ENCODE measurements at regions not wholly inside any gene's neighbourhood (a gene's known extent, or its start where the extent isn't known, plus 50 kb on each side); places are given as distances from the start of the nearest gene placed in this dataset.

DNA sequence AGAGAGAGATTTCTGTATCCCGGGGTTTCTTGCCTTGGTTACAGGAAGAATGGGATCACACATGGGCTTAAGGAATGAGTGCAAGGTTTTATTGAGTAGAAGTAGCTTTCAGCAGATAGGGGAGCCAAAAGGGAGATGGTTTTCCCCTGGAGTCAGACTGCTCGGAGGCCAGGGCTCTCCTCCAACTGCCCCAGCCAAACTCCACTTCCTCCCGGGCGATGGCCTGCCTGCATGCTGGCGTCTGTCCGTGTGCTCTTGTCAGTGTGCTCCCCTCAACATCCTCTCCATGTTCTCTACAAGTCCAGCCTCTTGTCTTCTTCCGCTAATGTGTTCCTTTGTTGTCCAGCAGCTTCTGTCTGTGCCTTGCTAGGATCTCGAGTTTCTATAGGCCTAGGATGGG, 421.3 kb upstream of the ADGRL2 start:
- no peak for DNase-seq

DNA sequence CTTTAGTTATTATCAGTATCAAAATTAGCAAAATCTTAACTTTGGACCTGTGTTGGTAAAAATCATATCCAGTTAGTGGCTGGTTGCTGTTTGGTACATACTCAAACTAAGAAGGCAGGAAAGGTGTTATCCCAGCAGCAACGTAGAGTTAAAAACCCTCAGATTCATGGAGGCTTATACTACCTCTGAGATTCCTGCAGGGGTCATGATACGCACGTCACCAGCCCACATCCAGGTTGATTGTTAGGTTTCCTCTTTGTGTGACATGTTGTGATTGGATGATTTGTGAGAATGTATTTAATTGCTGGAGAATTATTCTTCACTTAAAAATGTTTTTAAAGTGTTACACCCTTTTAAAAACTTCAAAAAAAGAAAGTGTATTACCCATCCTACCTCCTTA, 423.3 kb upstream of the ADGRL2 start:
- no peak for DNase-seq

DNA sequence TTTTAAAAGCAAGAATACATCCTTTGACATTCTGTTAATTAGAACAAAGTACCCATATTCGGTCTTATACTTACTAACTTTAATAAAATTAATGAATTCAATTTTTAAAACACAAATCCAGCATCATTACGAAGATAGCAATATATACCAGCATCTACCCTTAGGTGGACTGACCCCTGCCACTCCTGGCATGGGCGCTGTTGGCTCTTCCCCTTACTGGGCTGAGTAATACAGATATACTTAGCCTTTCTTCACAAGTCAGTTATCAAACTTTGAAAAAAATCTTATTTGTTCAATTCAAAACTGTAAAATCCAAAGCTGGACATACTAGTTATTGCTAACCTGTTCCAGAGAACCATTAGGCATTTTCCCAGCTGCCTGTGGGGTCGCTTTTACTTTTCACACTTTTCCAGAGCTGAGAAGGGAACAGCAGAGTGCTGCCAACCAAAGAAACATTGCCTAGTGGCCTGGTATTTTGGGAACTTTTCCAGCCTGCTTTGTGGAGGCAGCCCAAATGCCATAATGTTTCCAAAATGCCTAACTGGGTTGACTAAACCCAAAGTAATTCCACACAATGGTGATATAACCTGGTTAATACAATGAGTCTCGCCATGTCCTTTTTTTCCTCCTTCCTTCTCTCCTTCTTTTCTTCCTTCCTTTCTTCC, 424.7 kb upstream of the ADGRL2 start:
- DNase-seq: no peak

DNA sequence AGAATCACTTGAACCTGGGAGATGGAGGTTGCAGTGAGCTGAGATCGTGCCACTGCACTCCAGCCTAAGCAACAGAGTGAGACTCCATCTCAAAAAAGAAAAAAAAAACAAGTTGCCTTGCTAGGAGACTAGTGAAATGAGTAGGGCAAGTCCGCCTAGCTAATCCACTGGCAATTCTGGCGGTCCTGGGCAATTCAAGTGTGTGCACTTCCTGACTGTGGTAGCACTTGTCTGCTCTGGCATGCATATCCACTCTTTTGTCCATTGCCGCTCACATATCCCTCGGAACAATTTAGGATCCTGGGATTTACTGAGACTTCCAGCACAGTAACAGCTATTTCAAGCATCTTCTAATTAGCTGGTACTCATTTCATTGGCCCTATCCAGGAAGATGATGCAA, 426.3 kb upstream of the ADGRL2 start:
- DNase-seq: no peak

DNA sequence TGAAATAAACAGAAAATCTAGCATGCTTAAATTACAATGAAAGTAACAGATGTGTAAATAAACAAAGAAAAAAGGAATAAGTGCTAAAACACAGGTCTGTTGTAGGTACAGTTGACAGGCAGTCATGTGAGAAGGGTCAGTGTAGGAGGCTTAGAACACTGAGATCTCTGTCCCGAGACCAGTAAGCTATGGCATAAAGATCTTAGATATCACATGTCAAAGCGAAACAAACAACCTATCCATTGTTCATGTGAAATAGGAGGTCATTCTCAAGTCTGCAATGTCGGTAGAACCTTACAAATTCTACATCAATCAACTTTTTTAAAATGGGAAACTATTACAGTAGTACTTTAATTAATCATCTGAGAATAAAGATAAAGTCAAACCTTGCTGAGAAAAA, 428.9 kb upstream of the ADGRL2 start:
- no peak for DNase-seq

DNA sequence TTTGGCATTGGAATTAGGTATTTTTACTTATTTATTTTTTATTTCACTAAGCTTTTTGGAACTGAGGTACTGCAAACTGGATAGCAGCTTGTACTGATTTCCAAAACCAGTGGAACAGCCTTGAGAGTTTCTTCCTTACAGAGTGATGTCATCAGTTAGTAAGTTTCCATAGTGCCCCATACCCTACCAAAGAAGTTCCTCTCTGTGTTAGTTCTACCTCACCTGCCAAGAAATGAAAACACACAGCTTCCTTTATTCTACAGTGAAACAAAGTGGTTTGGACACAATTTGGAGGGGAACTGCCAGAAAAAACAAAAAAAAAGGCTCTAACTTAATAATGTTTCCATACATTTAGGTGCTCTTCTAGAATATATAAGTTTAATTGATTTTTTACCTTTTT, 430.9 kb upstream of the ADGRL2 start:
- no peak for DNase-seq

DNA sequence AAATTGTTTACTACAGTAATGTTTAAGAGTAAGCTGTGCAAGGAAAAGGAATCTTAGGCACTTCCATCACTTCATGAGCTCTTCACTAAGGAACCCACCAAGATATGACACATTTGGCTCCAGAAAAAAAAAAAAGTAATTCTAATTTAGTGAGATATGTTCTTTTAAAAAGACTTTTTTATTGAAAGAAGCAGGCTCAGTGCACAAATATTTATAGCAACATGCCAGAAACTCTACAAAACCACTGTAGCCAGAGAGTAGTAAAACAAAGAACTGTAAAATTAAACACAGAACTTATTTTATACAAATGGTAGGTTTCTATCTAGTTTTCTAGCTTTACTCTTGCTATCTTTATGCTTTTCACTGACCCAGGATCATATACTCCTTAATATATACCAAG, 434.6 kb upstream of the ADGRL2 start:
- no peak for DNase-seq

DNA sequence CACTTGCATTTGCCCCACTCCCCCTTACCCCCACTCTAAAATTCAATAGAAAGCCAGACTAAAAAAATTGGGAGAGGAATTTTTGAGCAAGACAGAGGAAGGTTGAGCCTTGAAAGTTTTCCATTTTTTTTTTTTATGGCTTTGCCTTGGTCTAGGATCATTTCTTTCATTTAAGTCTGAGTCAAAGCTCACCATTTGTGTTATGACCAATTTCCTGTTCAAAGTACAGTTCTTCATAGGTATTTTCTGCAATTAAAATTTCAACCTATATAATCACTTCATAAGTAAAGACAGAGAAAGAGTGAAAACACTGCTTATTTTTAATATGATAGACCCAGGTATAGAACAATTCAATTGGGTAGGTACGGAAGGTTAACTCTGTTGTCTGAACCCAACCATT, 436.6 kb upstream of the ADGRL2 start:
- no peak for DNase-seq

DNA sequence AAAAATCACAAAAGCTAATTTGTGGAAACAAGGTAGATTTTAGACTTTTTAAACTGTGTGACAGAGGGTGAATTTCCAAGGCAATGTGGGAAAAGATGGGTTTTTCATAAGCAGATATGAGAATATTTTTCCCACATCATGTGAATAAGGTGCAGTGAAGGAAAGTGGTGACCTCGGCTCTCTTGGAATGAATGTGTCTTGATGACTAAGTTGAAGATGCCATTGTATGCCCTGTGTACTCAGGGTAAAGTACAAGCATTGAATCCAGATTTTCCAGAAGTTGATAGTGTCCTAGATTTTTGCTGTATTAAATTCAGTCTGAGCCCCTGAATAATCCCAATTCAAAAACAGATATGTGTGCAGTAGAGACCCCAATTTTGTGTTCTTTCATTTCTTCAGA, 442.6 kb upstream of the ADGRL2 start:
- no peak for DNase-seq

DNA sequence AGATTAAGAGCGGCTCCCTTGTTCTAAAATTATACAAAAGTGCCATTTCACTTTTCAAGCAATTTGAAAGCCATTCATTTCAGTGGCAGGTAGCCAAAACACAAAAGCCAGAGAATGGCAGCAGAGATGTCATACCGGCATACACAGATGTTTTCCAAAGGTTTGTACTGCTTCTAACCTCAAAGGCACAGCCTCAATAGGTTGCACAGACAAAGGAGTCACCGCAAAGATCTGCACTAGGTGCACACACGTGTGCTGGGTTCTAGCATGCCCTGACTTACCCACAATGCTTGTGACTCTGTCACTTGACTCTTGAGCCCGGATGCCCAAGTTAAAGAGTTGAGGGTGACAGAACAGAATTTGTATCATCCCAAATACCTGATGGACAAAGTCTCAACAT, 448.9 kb upstream of the ADGRL2 start:
- no peak for DNase-seq

DNA sequence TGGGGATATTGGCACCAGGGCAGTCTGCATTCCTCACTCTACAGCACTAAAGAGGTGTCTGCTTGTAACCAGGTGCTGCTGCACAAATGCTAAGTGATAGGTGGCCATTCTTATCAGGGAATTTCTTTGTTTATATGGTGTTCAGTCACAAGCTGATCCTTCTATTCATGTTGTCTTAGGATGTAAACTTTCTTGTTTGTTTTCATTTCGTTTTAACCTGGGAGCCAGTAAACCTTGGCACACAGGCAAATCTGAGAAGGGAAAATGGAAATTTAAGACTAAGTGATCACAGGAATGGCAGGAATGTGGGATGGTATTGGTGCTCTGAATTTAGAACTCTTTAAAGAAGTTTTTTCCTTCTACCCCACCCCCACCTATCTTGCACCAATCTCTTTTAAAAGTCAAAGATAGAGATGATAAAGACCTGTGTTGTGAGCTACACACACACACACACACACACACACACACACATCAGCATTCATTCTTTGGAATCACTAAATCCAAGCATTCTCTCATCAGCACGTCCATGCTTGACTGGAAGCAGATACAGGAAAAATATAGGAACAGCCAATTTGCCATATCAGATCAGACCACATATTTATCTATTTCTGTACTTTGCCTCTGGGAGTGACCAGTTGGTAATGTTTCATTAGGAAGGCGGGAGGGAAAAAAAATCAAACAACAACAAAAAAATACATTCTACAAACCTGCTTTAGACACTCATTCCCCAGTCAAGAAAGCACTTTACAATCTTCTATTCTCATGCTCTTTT, 451.4 kb upstream of the ADGRL2 start:
- no peak for DNase-seq

DNA sequence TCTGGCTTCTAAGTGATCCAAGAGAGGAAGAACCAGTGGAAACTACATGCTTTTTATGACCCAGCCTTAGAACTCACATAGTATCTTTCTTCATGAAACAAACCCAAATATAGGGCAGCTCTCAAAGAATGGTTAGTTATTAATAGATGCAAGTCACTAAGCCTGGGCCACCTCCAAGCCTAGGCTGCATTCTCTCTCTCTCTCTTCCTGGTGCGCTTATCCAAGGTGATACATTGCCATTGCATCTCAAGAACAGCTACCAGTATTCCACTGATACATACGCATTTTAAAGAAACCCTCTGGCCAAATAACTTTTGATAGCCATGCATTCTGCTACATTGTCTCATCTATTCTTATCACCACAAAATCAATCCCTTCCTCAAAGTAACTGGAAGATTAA, 455.6 kb upstream of the ADGRL2 start:
- no peak for DNase-seq

DNA sequence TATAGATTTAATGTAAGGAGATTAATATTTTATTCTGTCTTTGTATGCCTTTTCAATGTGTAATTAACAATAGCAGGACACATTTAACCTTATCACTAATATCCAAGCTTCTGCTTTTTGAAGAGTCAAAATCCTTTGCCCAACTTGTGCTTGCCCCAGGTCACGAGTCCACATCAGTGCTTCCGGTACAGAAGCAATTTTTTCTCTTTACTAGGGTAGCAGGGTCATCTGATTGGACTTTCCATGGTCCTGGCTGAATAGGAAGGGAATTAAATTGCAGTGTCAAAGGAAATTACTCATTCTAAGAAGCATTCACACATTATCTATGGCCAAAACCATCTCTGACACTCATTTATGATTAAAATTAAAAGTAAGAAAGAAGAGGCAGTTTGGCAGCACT, 460.5 kb upstream of the ADGRL2 start:
- DNase-seq: peak; percentile 8 to 17

DNA sequence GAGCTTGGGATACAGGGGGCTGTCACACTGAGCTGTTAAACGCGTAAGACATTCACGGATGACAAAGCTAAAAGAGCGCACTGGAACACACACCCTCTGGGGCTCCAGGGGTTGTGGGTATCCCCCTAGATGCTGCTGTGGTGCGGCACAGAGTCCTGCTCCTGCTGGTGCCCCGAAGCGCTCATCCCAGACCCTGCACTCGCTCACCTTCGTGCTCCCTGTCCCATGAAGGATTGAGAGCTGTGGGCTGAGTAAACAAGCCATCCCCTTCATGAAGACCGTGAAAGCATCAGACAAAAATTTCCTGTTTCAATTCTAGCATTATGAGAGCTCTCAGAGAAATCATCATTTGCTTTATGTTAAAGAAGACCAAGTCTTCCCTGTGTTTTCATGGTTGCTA, 463.5 kb upstream of the ADGRL2 start:
- no peak for DNase-seq

DNA sequence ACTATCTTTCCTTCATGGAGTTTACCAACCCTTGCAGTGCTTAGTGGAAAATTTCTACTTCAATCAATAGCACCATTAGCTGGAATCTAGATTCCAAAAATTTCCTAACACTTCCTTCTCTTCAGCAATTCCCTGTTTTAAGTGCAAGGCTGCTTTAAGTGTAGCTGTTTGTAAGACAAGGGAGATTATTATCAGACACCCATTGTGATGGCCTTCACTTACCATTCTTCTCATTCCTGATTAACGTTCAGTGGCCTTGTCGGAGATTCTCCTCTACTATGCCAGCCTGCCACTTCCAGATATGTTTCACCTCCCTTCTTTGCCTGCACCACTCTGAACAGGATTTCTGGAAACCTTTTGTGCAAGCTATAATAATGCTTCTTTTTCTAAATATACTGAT, 464.9 kb upstream of the ADGRL2 start:
- DNase-seq: no peak

DNA sequence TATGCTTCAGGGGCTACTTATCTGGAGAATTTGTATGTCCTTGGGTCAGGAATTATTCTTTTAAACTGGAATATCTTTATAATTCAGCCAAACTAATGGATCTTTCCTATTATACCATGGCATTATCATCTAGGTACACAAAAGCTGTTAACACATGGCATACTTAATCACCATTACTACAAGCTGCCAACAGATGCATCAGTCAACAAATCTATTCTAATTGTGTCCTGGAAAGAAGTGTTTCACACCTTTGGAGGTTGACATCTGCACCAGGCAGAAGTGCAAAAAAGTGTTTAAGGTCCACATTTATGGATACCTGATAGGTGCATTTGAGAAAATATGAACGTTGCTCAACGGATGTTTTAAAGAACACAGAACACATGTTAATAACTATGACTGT, 470.2 kb upstream of the ADGRL2 start:
- no peak for DNase-seq

DNA sequence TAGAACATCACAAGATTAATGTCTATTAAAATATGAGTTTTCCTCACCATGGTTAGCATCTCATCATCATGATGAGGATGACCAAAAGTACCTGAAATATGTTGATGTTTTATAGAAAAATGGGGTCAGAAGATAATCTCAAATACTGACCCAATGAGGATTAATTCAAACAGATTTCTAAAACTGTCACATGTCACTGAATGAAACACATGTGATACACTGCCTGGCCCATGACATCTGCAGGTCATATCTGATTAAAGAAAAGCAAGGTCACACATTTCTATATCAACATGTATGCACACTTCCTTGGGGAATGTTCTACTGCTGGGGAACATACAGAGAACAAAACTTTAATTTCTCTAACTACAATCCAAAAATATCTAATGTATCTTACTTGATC, 470.6 kb upstream of the ADGRL2 start:
- DNase-seq: no peak

DNA sequence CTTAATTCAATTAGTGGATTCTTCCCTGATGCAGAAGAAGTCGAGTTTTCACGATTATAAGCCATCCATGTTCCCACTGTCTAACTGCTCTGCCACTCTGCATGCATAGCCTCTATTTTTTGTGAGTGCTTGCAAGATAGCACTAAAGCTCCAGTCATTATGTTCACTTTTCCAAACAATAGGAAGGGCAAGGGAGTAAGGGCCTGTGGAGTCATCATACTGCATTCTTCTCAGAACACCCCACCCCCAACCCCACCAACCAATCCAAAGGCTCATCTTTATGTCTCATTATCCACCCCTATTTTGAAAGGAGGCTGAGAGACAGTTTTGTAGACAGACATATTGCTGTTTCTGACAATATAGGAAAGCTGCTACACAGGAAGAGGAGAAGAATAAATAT, 471.7 kb upstream of the ADGRL2 start:
- no peak for DNase-seq

DNA sequence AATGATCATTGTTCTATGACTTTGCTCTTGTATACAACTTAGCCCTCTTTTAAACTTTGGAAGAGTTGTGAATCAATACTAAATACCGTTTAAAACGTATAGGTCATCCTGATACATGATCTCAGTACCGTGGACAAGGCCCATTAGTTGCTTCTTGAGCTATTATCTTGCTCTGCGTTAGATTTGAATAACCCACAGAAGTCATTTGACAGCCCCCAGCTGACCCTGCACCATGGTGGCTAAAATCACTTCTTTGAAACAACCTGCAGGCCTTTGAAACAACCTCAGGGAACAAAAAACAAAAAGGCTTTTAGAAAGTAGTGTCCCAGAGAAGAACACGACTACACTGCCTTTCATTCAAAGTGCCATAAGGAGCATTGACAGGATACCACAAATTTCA, 473.0 kb upstream of the ADGRL2 start:
- DNase-seq: no peak

DNA sequence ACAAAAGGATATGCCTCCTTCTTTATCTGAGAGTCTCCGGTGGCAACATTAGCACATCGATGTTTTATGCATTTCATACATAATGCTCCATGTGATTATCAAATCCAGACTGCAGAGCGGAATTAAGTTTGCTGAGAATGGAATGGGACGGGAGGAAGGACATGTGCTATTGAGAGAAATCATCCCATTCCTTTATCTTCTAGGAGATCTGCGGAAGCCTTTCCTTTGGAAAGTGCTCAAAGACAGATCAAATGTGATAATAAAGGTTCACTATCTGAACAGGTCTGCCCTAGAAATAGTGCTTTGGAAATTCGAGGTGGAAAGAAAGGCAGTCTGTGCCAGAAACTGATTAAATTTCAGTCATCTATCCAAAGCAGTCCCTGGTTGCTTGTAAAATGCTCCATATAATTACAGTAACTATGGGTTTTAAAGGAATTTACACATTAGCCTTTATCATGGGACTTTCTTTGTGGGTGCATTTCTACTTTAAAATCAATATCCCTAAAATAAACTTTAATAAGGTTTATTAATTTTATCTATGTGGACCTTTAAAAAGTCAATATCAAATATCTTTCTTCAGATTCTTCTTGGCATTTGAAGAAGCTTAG, 473.5 kb upstream of the ADGRL2 start:
- DNase-seq: no peak

DNA sequence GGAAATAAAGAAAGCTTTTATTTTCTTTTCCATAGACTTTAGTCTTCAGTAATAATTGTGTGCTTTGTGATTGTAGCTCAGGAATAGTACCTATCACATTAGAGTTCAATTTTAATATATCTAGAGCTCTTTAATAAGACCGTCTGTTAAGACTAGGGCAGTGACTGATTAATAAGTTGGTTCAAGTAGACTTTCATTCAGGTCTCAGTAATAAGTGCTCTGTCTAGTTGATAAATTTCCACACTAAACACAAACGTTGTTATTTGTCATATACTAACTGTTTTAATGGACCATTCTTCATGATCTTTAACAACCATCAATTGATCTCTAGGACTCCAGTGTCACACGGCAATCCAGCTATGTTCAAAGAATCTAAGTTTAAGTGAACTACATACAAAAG, 474.5 kb upstream of the ADGRL2 start:
- no peak for DNase-seq

DNA sequence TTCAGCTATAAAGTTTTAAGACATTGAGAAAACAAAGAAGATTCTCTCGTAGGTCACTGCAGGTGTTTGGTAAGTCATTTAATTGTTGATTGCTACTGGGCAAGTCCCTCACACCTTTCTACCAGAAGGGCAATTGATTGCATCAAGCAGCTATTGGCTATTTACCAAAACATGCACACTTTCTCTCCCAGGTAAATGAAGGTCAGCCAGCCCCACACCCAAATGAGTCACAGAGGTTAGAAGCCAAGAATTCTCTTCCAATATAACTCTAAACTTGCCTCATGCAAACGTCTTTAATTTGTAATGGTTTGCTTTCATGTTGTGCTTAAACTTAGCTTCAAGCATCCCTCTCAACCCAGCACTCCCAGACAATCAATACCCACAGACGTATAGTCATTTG, 475.3 kb upstream of the ADGRL2 start:
- DNase-seq: no peak

DNA sequence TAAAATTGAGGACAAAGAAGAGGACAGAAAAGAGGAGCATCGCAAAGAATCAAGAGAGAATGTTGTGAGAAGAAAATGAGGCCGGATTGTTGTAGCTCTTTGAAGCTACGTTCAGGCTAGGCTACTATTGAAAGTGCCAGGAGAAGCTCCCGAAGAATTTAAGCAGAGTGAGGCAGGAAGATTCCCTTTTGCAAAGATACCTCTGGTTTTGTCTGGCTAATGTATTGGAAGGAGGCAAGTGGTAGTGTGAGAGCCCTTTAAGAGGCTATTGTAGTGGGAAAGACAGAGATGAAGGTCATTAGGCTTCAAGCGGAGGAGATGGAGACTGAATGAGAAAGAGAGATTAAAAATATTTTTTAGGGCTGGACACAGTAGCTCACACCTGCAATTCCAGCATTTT, 476.9 kb upstream of the ADGRL2 start:
- DNase-seq: no peak

DNA sequence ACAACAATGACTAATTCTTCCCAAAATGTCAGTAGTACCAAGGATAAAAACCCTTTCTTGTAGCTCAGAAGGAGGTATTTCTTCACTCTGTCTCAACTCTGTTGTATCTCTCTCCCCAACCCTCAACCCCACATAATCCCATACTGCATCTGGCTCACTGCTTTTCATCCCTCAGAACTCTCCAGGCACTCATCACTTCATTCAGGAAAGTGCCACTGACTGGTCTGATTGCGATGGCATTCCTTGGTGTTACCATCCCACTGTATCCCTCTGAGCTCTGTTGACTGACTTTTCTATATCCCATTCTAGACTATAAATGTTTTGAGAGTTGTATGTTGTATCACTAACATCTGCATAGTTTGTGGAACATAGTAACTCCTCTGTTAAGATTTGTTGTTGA, 483.5 kb upstream of the ADGRL2 start:
- DNase-seq: no peak
